GM23338 (cell line): ENCODE measurements at regions not wholly inside any gene's neighbourhood (a gene's known extent, or its start where the extent isn't known, plus 50 kb on each side); places are given as distances from the start of the nearest gene placed in this dataset.

ENCODE experiments used
- ATAC-seq: fragments of 200-7000 bp; cut with Tn5 transposase; 3 replicates; pipeline ENCODE4 v1.9.1; 2020
- DNase-seq: peaks from one replicate; pipeline ENCODE4 v3.0.0-alpha.2; 2015; ENCODE audit warnings: low spot score
- H2AFZ ChIP-seq: fragments of 200-600 bp; sonication (generic); 2 replicates; pipeline ENCODE4 v1.8.0; 2016; ENCODE audit warnings: antibody characterized with exemption, mild to moderate bottlenecking, moderate library complexity
- H3F3A ChIP-seq: fragments of 200-600 bp; sonication (generic); replicated peaks from 2 replicates; pipeline ENCODE4 v1.8.0; 2017; ENCODE audit warnings: antibody characterized with exemption, mixed run types, low read depth
- H3K27ac ChIP-seq: fragments of 200-600 bp; sonication (generic); 2 replicates; pipeline ENCODE4 v1.6.1; 2016; ENCODE audit warnings: low read depth
- H3K27me3 ChIP-seq: fragments of 200-600 bp; sonication (generic); 2 replicates; pipeline ENCODE4 v1.8.0; 2016; ENCODE audit warnings: mild to moderate bottlenecking, mixed run types, moderate library complexity; ENCODE audit not compliant: insufficient read depth
- H3K36me3 ChIP-seq: fragments of 200-600 bp; sonication (generic); 2 replicates; pipeline ENCODE4 v1.8.0; 2016; ENCODE audit warnings: mild to moderate bottlenecking; ENCODE audit not compliant: insufficient read depth
- H3K4me1 ChIP-seq: fragments of 200-600 bp; sonication (generic); 2 replicates; pipeline ENCODE4 v1.8.0; 2016; ENCODE audit warnings: mild to moderate bottlenecking, moderate library complexity; ENCODE audit not compliant: insufficient read depth
- H3K4me2 ChIP-seq: fragments of 200-600 bp; sonication (generic); 2 replicates; pipeline ENCODE4 v1.7.1; 2017; ENCODE audit warnings: mixed run types
- H3K4me3 ChIP-seq: fragments of 200-600 bp; sonication (generic); 2 replicates; pipeline ENCODE4 v1.6.1; 2016; ENCODE audit warnings: mixed run types
- H3K79me2 ChIP-seq: fragments of 200-600 bp; sonication (generic); replicated peaks from 2 replicates; pipeline ENCODE4 v1.8.0; 2017; ENCODE audit warnings: mild to moderate bottlenecking; ENCODE audit not compliant: insufficient read depth
- H3K9me2 ChIP-seq: fragments of 200-600 bp; sonication (generic); 2 replicates; pipeline ENCODE4 v1.8.0; 2017; ENCODE audit not compliant: insufficient read depth
- H4K20me1 ChIP-seq: fragments of 200-600 bp; sonication (generic); replicated peaks from 2 replicates; pipeline ENCODE4 v1.8.0; 2017; ENCODE audit warnings: mild to moderate bottlenecking; ENCODE audit not compliant: insufficient read depth
- H3K27ac Mint-ChIP-seq: 2 replicates; pipeline ENCODE4 v1.8.0; 2020; ENCODE audit warnings: inconsistent platforms, mild to moderate bottlenecking, moderate library complexity, mixed read lengths
- H3K27me3 Mint-ChIP-seq: 3 replicates; pipeline ENCODE4 v1.8.0; 2022; ENCODE audit warnings: low read depth, mild to moderate bottlenecking, moderate library complexity, mixed read lengths, inconsistent platforms; ENCODE audit not compliant: insufficient read depth, poor library complexity
- H3K36me3 Mint-ChIP-seq: 3 replicates; pipeline ENCODE4 v1.8.0; 2021; ENCODE audit warnings: low read depth, mild to moderate bottlenecking, inconsistent platforms, moderate library complexity, mixed read lengths
- H3K4me1 Mint-ChIP-seq: 3 replicates; pipeline ENCODE4 v1.8.0; 2020; ENCODE audit warnings: mild to moderate bottlenecking, inconsistent platforms, mixed read lengths
- H3K4me3 Mint-ChIP-seq: 3 replicates; pipeline ENCODE4 v1.8.0; 2021; ENCODE audit warnings: moderate library complexity, mild to moderate bottlenecking, inconsistent platforms, mixed read lengths
- H3K9me3 Mint-ChIP-seq: 3 replicates; pipeline ENCODE4 v1.8.0; 2020; ENCODE audit warnings: moderate library complexity, mild to moderate bottlenecking, inconsistent platforms, mixed read lengths
- CREB1 ChIP-seq: fragments of 250-450 bp; sonication (Bioruptor Pico); IDR thresholded peaks from 2 replicates; pipeline ENCODE4 v1.5.0; 2020; ENCODE audit warnings: low read depth, mild to moderate bottlenecking, moderate library complexity
- EZH2 ChIP-seq: fragments of 200-600 bp; sonication (generic); IDR thresholded peaks from one replicate; pipeline ENCODE4 v1.8.0; 2017; ENCODE audit warnings: antibody characterized with exemption, mild to moderate bottlenecking, low read depth; ENCODE audit not compliant: unreplicated experiment
- EZH2phosphoT487 ChIP-seq: fragments of 200-600 bp; sonication (generic); IDR thresholded peaks from one replicate; pipeline ENCODE4 v1.8.1; 2018; ENCODE audit warnings: antibody characterized with exemption; ENCODE audit not compliant: unreplicated experiment
- JUNB ChIP-seq: IDR thresholded peaks from one replicate; pipeline ENCODE4 v1.6.1; 2016; ENCODE audit warnings: antibody characterized with exemption; ENCODE audit not compliant: unreplicated experiment
- NANOG ChIP-seq: IDR thresholded peaks from 2 replicates; pipeline ENCODE4 v1.6.1; 2016; ENCODE audit warnings: antibody characterized with exemption, borderline replicate concordance
- POLR2AphosphoS5 ChIP-seq: IDR thresholded peaks from 2 replicates; pipeline ENCODE4 v1.6.1; 2016; ENCODE audit warnings: antibody characterized with exemption, low read depth
- STAT1 ChIP-seq: IDR thresholded peaks from one replicate; pipeline ENCODE4 v1.6.1; 2016; ENCODE audit warnings: antibody characterized with exemption; ENCODE audit not compliant: unreplicated experiment
- ZNF114 ChIP-seq: fragments of 250-450 bp; sonication (Bioruptor Pico); IDR thresholded peaks from 2 replicates; pipeline ENCODE4 v1.5.0; 2020; ENCODE audit warnings: mild to moderate bottlenecking, moderate library complexity
- ZNF331 ChIP-seq: fragments of 250-450 bp; sonication (Bioruptor Pico); IDR thresholded peaks from 2 replicates; pipeline ENCODE4 v1.5.0; 2020; ENCODE audit warnings: low read depth, mild to moderate bottlenecking, moderate library complexity
- ZNF462 ChIP-seq: fragments of 250-450 bp; sonication (Bioruptor Pico); IDR thresholded peaks from 2 replicates; pipeline ENCODE4 v1.5.0; 2020; ENCODE audit warnings: mild to moderate bottlenecking, moderate library complexity
- TF ChIP-seq, protein P1 (sequence below), 2 experiments: fragments of 200-600 bp in 1 of 2; sonication (generic) in 1 of 2; conservative IDR thresholded peaks; 2 replicates each; pipeline versions ENCODE4 v1.5.1 to v1.6.1; 2016 to 2017; ENCODE audit warnings: antibody characterized with exemption in 2 of 2, low read depth in 2 of 2, mild to moderate bottlenecking in 2 of 2, moderate library complexity in 1 of 2
- TF ChIP-seq, protein P2 (sequence below): IDR thresholded peaks from one replicate; pipeline ENCODE4 v1.6.1; 2018; ENCODE audit warnings: antibody characterized with exemption; ENCODE audit not compliant: unreplicated experiment
- TF ChIP-seq, protein P3 (sequence below): IDR thresholded peaks from 2 replicates; pipeline ENCODE4 v1.6.1; 2016; ENCODE audit warnings: antibody characterized with exemption

- ATAC-seq = no peak
- H3K27ac Mint-ChIP-seq = no peak overlapping the region
Measured at GRCh38 chr7:81645435-81645834, 124.4 kb downstream of the HGF start.

More at GRCh38 chr7:81645435-81645834, 124.4 kb downstream of the HGF start:
- no peaks in the 10 kb centered on the region for H4K20me1 ChIP-seq
- H3K27me3 ChIP-seq = no peaks in the 10 kb centered on the region
- H3K27ac ChIP-seq = no peak overlapping the region
- no peak overlapping the region for H3K4me2 ChIP-seq
- peaks cover 5% of the 10 kb centered on the region; the same call in 1 of the 3 replicates for H3K9me3 Mint-ChIP-seq
- H3K79me2 ChIP-seq = no peaks in the 10 kb centered on the region
- no peaks in the 10 kb centered on the region; the same call in 2 of the 3 replicates for H3K36me3 Mint-ChIP-seq
- no peaks in the 10 kb centered on the region for H3K27me3 Mint-ChIP-seq
- no peaks in the 10 kb centered on the region for H3K36me3 ChIP-seq
- H3K9me2 ChIP-seq = no peaks in the 10 kb centered on the region
- no peak overlapping the region for H2AFZ ChIP-seq
- H3K4me3 ChIP-seq = no peak overlapping the region
- H3K4me1 ChIP-seq = no peaks in the 10 kb centered on the region
- no peak for DNase-seq
- no peak overlapping the region for H3K4me3 Mint-ChIP-seq
- H3K4me1 Mint-ChIP-seq = no peaks in the 10 kb centered on the region
- TF ChIP-seq, protein P1, sequence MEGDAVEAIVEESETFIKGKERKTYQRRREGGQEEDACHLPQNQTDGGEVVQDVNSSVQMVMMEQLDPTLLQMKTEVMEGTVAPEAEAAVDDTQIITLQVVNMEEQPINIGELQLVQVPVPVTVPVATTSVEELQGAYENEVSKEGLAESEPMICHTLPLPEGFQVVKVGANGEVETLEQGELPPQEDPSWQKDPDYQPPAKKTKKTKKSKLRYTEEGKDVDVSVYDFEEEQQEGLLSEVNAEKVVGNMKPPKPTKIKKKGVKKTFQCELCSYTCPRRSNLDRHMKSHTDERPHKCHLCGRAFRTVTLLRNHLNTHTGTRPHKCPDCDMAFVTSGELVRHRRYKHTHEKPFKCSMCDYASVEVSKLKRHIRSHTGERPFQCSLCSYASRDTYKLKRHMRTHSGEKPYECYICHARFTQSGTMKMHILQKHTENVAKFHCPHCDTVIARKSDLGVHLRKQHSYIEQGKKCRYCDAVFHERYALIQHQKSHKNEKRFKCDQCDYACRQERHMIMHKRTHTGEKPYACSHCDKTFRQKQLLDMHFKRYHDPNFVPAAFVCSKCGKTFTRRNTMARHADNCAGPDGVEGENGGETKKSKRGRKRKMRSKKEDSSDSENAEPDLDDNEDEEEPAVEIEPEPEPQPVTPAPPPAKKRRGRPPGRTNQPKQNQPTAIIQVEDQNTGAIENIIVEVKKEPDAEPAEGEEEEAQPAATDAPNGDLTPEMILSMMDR (conservative IDR thresholded peaks at IDR 0.05; ENCODE audit: low read depth in 2 of 2) = no peak
- TF ChIP-seq EZH2 (no peak), ZNF331 (CRISPR knock-in tag) (no peak), POLR2AphosphoS5 (no peak), ZNF114 (CRISPR knock-in tag) (no peak), ZNF462 (CRISPR knock-in tag) (no peak), CREB1 (CRISPR knock-in tag) (no peak), EZH2phosphoT487 (no peak), STAT1 (no peak), NANOG (no peak), JUNB (no peak)
- TF ChIP-seq, protein P2, sequence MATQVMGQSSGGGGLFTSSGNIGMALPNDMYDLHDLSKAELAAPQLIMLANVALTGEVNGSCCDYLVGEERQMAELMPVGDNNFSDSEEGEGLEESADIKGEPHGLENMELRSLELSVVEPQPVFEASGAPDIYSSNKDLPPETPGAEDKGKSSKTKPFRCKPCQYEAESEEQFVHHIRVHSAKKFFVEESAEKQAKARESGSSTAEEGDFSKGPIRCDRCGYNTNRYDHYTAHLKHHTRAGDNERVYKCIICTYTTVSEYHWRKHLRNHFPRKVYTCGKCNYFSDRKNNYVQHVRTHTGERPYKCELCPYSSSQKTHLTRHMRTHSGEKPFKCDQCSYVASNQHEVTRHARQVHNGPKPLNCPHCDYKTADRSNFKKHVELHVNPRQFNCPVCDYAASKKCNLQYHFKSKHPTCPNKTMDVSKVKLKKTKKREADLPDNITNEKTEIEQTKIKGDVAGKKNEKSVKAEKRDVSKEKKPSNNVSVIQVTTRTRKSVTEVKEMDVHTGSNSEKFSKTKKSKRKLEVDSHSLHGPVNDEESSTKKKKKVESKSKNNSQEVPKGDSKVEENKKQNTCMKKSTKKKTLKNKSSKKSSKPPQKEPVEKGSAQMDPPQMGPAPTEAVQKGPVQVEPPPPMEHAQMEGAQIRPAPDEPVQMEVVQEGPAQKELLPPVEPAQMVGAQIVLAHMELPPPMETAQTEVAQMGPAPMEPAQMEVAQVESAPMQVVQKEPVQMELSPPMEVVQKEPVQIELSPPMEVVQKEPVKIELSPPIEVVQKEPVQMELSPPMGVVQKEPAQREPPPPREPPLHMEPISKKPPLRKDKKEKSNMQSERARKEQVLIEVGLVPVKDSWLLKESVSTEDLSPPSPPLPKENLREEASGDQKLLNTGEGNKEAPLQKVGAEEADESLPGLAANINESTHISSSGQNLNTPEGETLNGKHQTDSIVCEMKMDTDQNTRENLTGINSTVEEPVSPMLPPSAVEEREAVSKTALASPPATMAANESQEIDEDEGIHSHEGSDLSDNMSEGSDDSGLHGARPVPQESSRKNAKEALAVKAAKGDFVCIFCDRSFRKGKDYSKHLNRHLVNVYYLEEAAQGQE = no peak
- TF ChIP-seq, protein P3, sequence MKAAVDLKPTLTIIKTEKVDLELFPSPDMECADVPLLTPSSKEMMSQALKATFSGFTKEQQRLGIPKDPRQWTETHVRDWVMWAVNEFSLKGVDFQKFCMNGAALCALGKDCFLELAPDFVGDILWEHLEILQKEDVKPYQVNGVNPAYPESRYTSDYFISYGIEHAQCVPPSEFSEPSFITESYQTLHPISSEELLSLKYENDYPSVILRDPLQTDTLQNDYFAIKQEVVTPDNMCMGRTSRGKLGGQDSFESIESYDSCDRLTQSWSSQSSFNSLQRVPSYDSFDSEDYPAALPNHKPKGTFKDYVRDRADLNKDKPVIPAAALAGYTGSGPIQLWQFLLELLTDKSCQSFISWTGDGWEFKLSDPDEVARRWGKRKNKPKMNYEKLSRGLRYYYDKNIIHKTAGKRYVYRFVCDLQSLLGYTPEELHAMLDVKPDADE = no peak
- H3F3A ChIP-seq = no peaks in the 10 kb centered on the region
